ENCODE measurements at regions not wholly inside any gene's neighbourhood (a gene's known extent, or its start where the extent isn't known, plus 50 kb on each side); places are given as distances from the start of the nearest gene placed in this dataset.
A peak's percentile ranks its signal among the peaks of the same experiment; 100 is the strongest.

GRCh38 chr5:159752622-159753275 lies 163.5 kb upstream of the ADRA1B start:
- no peaks in the 10 kb centered on the region for H3K36me3 ChIP-seq
- intact Hi-C loops (cut with DNase I; ENCODE audit: low total_unique reads), result loop anchor here (10.0 kb wide), 1 partner anchor 238 kb away; no protein-coding TSS in a partner anchor

DNA sequence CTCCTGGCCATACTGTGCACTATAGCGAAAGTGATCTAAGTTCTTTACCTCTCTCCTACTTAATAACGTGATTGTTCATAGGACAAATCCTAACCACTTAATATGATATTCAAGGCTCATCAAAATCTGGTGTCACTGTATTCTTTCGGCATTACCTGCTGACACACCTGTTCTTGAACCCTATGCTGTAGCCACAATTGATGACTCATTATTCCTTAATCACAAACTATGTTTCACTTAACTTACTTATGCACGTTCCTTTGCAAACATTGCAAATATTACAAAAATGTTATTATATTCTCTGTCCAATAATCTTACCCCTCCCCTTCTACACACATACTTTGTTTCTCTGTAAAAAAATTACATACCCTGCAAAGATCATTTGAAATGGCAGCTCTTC lies 158.1 kb upstream of the ADRA1B start:
- Histone ChIP-seq H3K36me3 (no peaks in the 10 kb centered on the region), H3K27me3 (no peaks in the 10 kb centered on the region), H3K4me3 (no peak overlapping the region), H3K9me3 (no peaks in the 10 kb centered on the region), H3K4me1 (peaks cover 0 to 24% (median 0%) of the 10 kb centered on the region in 4 donors), H3K27ac (no peak overlapping the region)
- TF ChIP-seq, protein P1, sequence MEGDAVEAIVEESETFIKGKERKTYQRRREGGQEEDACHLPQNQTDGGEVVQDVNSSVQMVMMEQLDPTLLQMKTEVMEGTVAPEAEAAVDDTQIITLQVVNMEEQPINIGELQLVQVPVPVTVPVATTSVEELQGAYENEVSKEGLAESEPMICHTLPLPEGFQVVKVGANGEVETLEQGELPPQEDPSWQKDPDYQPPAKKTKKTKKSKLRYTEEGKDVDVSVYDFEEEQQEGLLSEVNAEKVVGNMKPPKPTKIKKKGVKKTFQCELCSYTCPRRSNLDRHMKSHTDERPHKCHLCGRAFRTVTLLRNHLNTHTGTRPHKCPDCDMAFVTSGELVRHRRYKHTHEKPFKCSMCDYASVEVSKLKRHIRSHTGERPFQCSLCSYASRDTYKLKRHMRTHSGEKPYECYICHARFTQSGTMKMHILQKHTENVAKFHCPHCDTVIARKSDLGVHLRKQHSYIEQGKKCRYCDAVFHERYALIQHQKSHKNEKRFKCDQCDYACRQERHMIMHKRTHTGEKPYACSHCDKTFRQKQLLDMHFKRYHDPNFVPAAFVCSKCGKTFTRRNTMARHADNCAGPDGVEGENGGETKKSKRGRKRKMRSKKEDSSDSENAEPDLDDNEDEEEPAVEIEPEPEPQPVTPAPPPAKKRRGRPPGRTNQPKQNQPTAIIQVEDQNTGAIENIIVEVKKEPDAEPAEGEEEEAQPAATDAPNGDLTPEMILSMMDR (IDR thresholded peaks at IDR 0.05), result no peak
- intact Hi-C loops (cut with DNase I; ENCODE audit: low total_unique reads), result loop anchor here (10.0 kb wide), 1 partner anchor 243 kb away; no protein-coding TSS in a partner anchor
- no peak for DNase-seq

More at GRCh38 chr5:159752622-159753275, 163.5 kb upstream of the ADRA1B start:
- Histone ChIP-seq H3K27me3 (no peaks in the 10 kb centered on the region), H3K27ac (peak overlapping the region; percentile 66 to 69), H3K9me3 (no peaks in the 10 kb centered on the region), H3K4me1 (peaks cover 0 to 45% (median 8%) of the 10 kb centered on the region in 4 donors), H3K4me3 (no peak overlapping the region)
- DNase-seq, result peak; percentile 52 to 80
- TF ChIP-seq, protein P1 (IDR thresholded peaks at IDR 0.05), result no peak

GRCh38 chr5:159759791-159760290 lies 156.4 kb upstream of the ADRA1B start:
- intact Hi-C loops (cut with DNase I; ENCODE audit: low total_unique reads), result loop anchor here (10.0 kb wide), 2 partner anchors 245 to 315 kb away; no protein-coding TSS in a partner anchor

GRCh38 chr5:159762921-159763320 lies 153.4 kb upstream of the ADRA1B start:
- no peak for DNase-seq
- H3K27ac ChIP-seq, result no peak overlapping the region
- no peaks in the 10 kb centered on the region for H3K9me3 ChIP-seq
- TF ChIP-seq, protein P1 (IDR thresholded peaks at IDR 0.05), result no peak
- no peaks in the 10 kb centered on the region for H3K27me3 ChIP-seq
- H3K4me1 ChIP-seq, result peaks cover 0 to 36% (median 14%) of the 10 kb centered on the region in 4 donors
- intact Hi-C loops (cut with DNase I; ENCODE audit: low total_unique reads), result loop anchor here (10.0 kb wide), 1 partner anchor 318 kb away; no protein-coding TSS in a partner anchor
- no peaks in the 10 kb centered on the region for H3K36me3 ChIP-seq
- no peak overlapping the region for H3K4me3 ChIP-seq

More at GRCh38 chr5:159759791-159760290, 156.4 kb upstream of the ADRA1B start:
- no peaks in the 10 kb centered on the region for H3K9me3 ChIP-seq
- no peak overlapping the region for H3K27ac ChIP-seq
- no peak for DNase-seq
- TF ChIP-seq, protein P1 (IDR thresholded peaks at IDR 0.05), result no peak
- peaks cover 0 to 31% (median 10%) of the 10 kb centered on the region in 4 donors for H3K4me1 ChIP-seq
- no peak overlapping the region for H3K4me3 ChIP-seq
- no peaks in the 10 kb centered on the region for H3K36me3 ChIP-seq
- no peaks in the 10 kb centered on the region for H3K27me3 ChIP-seq

- TF ChIP-seq, protein P1 (IDR thresholded peaks at IDR 0.05), result no peak
- DNase-seq, result no peak
- no peaks in the 10 kb centered on the region for H3K36me3 ChIP-seq
- peak overlapping the region; percentile 52 to 54 for H3K27ac ChIP-seq
- intact Hi-C loops (cut with DNase I; ENCODE audit: low total_unique reads), result loop anchor here (10.0 kb wide), 1 partner anchor 319 kb away; no protein-coding TSS in a partner anchor
- no peaks in the 10 kb centered on the region for H3K9me3 ChIP-seq
- H3K4me3 ChIP-seq, result no peak overlapping the region
- H3K4me1 ChIP-seq, result peaks cover 0 to 36% (median 14%) of the 10 kb centered on the region in 4 donors
- H3K27me3 ChIP-seq, result no peaks in the 10 kb centered on the region
Observed at GRCh38 chr5:159763562-159763961, 152.7 kb upstream of the ADRA1B start.
